NAMALWA (cell line): ENCODE measurements at regions not wholly inside any gene's neighbourhood (a gene's known extent, or its start where the extent isn't known, plus 50 kb on each side); places are given as distances from the start of the nearest gene placed in this dataset.
A peak's percentile ranks its signal among the peaks of the same experiment; 100 is the strongest.

Experiments used
- DNase-seq: peaks from one replicate; pipeline ENCODE4 v3.0.0-alpha.2; 2015; ENCODE audit warnings: low spot score

DNA sequence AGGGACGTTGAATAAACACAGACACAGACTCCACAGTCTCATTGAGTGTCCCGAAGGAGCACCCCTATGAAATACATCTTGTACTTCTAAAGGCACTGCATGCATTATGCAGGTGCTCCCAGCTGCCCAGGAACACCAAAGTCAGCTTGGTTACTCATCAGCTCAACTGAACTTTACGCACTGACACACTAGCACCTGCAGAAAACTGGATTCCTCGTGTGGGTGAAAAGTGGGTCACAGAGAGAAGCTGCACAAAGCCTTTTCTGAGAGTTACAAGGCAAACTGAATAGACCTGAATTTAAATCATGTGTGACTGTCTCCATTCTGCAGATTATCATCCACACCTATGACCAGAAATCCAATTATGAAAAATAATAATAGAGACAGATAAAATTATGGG, 527.5 kb upstream of the NBEA start:
- DNase-seq: no peak

GRCh38 chr13:34416971-34417380, 525.1 kb upstream of the NBEA start:
- DNase-seq: no peak

- no peak for DNase-seq
These were observed 524.2 kb upstream of the NBEA start for GRCh38 chr13:34417896-34418295.

DNA sequence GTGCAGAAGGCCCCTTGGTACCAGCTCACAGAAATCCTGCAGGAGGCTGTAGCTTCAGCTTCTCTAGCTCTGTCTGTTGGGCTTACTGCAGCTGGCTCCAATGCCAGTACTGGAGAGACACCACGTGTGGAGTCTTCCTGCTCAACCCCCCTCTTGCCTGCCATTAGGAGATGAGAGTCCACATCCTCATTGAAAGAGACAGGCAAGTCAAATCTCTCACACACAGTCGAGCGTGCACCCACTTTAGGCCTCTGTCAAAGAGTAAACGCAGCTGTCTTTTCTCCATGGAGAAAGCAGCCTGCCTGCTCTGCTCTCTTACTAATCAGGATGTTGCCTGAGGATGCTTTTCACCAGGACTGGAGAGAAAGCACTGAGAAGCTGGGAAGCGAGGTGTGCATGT, 523.0 kb upstream of the NBEA start:
- DNase-seq: no peak

DNA sequence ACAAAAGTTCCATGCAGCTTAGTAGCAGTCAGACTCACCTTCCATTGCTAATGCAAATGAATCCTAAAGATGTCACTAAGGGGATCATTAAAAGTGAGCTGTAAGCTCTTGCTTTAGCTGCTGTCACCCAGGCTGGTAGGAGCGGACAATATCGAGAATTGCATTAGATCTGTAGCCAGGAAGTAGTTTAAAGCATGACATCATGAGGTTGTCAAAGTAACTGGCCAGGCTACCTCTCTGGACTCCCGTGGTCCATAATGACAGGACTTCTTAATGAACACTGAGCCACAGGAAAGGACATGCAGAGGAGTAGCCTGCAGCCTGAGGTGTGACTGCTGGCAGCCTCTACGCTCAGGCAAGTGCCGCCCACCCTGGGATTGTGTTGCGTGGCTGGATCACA, 522.3 kb upstream of the NBEA start:
- DNase-seq: no peak

GRCh38 chr13:34420702-34421346, 521.2 kb upstream of the NBEA start:
- DNase-seq: no peak

- peak; percentile 18 for DNase-seq
These were observed 520.7 kb upstream of the NBEA start for GRCh38 chr13:34421347-34421719.

DNA sequence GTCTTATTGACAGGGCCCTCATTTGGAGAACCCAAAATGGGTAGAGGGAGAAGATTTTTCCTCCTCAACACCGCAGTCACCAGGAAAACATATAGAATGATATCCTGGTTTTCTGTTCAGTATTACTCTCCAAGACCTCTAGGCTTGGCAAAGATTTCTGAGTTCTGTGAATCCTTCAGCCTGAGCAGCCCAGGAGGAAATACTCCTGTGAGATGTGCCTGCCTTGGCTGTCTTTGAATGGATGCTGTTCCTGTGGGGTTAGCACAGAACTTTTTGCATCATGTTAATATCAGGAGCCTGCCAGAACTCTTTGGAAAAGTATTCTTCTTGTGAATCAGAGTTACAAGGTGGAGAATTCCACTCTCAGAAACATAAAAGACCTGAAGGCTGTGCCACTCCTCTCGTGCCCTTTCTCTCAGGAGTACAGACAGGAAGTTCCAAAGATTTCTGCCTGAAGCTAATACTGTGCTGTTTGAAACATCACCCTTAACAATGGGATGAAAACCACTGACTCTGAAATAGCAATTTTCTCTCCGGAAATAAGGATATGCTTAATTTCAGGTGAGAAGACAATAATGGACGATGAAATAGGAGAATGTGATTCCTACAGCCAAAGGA, 520.1 kb upstream of the NBEA start:
- DNase-seq: no peak

- no peak for DNase-seq
These were observed 519.1 kb upstream of the NBEA start for GRCh38 chr13:34422956-34423355.

GRCh38 chr13:34425327-34425949, 516.6 kb upstream of the NBEA start:
- no peak for DNase-seq

- no peak for DNase-seq
These were observed 513.2 kb upstream of the NBEA start for GRCh38 chr13:34428911-34429310.

GRCh38 chr13:34430294-34430693, 511.8 kb upstream of the NBEA start:
- DNase-seq: no peak

- no peak for DNase-seq
These were observed 510.1 kb upstream of the NBEA start for GRCh38 chr13:34431827-34432581.

DNA sequence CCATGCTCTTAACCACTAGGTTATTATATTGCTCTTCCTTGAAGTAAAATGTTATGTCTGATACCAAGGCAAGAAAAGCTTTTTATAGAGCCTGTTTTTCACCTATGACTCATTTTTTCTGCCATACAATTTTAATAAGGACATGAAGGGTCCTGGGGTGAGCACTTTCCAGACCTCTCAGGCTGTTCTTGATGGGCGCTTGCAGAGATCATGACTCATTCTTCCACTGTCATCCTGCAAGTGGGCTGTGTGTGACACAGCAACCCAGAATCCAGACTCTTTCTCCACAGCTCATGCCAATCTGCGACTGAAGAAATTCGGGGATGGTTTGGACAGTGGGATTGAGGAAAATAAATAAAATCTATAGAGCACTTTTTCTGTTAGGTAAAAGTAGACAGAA, 506.7 kb upstream of the NBEA start:
- DNase-seq: no peak

GRCh38 chr13:34437873-34438272, 504.2 kb upstream of the NBEA start:
- no peak for DNase-seq

DNA sequence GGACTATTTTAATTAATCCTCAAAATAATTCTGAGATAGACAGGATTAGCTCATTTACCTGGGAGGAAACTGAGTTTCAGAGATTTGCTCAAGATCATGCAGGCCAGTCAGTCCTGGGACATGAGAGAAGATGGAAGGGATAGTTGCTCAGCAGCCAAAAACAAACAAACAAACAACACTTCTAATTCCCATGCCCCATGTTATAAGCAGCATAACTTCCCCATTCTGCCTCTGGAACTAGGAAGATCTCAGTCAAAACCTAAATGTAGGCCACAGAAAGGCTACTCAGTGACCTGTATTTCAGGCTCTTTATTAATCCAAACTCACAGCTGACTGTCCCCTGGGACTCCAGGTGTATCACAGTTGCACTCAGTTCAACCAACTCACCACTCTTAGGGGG, 489.2 kb upstream of the NBEA start:
- DNase-seq: no peak

DNA sequence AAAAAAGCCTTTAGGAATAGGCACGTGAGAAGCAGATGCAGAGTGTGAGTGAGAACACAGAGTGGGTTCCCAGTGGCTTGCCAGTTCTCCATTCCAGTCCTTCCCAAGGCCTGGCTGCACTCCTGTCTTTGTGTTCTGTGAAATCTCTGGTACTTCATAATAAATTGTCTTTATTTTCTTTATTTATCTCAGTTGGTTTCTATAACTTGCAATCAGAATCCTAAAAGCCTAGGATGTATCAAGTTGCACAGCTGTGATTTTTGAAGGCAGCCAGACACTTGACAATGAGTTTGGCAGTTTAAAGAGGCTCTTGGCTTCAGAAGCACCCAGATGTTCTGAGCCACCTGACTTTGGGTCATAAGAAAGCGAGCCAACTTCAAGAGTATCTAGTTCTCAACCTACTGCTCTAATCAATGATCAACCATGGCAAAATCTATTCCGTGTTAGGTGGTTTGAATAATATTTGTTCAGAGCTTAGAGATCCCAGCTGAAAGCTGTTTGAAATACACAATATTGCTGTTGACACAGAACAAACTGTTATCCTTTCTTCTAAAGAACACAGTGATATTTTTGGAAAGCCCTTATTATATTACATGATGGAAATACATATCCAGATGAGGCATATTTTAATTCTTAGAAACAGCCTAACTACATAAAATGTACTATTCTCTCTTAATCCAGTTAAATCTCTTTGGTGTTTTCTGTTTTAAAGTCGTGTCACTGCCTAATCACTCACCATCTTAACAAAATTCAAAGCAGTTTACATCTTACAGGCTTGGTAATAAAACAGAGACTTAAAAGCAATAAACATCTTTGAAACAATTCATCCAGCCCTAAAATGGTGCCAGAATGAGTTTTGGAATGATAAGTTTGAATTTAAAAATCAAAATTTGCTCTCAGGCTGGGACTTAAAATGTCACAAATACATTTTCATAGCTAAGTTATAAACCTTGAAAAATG, 483.0 kb upstream of the NBEA start:
- DNase-seq: no peak

DNA sequence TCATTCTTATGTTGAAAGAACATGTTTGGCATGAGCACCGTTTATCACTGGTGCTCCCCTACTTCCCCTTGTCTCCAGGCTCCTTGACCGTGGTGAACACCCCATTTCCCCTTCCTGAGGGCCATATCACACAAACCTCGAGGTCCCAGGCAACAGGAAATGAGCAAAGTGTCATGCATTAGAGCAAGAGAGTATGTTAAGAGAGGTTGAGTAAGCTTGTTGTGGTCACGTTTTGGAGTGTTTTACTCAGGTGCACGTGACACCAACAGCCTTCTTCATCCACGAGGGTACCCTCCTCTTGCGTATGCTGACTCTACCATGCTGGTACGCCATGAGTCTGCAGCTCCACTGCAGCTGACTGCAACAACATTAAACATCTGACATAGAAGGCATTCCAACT, 482.2 kb upstream of the NBEA start:
- no peak for DNase-seq

DNA sequence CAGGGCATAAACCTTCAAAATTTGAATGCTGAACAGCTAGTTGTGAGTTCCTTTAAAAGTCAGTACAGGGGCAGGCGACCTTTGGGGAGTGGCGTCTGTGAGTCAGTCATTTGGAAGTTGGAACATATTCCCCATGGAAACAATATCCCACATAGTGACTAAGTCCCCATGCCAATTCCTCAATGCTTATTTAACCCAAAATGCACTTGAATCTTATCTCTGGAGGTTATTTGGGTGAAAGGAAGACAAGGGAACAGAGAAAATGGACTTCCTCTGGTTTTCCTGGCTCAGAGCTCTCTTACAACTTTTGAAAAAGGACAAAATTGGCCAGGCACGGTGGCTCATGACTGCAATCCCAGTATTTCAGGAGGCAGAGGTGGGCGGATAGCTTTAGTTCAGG, 479.2 kb upstream of the NBEA start:
- DNase-seq: no peak

DNA sequence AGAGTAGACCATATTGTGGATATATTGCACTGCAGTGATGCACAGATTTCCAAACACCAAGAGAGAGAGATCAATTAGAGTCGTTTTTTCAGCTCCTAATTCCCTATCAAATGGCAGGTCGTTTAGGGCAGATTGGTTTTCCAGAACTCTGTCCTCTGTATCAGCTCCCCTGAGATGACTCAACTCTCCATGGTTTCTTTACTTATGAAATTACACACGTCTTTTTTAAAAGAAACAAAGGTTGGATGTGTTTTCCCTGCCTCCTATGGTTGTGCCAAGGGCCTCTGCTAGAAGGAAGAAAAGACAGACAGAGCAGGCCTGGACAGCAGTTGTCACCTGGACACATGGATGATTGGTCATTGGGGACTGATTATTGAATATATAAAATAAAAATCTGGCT, 478.1 kb upstream of the NBEA start:
- no peak for DNase-seq

DNA sequence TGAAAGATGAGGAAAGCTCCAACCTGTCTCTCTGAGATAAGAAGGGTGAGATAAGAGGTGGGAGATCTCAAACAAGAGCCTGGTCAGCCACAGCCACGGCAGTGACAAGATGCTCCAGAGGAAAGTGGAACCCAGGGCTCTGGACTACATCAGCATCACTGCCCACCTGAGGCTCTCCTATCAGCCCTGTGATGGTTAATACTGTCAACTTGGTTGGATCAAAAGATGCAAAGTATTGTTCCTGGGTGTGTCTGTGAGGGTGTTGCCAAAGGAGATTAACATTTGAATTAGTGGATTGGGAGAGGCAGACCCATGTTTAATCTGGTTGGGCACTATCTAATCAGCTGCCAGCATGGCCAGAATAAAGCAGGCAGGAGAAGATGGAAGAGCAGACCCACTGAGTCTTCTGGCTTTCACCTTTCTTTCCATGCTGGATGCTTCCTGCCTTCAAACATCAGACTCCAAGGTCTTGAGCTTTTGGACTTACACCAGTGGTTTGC, 476.6 kb upstream of the NBEA start:
- DNase-seq: no peak

DNA sequence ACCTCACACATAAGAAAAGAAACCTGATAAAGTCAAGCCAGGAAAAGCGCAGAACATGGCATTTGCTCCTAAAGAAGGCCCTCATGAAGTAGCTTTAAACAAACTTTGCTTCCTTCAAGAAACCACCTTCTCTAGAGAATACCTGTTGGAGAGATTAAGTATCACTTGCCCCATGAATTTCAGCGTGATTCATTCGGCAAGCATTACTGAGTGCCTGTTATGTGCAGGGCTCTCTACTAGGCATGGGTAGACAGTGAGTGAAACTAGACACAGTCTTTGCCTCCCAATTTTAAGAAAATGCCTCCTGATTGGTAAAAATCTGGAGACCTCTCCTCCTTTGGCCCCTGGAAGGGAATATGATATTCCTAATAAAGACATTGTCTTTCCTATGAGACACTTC, 475.8 kb upstream of the NBEA start:
- DNase-seq: no peak
